NCI-H1436 (cell line): ENCODE measurements at regions not wholly inside any gene's neighbourhood (a gene's known extent, or its start where the extent isn't known, plus 50 kb on each side); places are given as distances from the start of the nearest gene placed in this dataset.
A peak's percentile ranks its signal among the peaks of the same experiment; 100 is the strongest.
"Not testable (repeated sequence)": the region's sequence is repeated elsewhere in the genome, so short reads cannot be mapped to it uniquely, and the experiment has no call there.

Experiments used
- DNase-seq: peaks from one replicate; lab custom pipeline; 2025; lab: John Stamatoyannopoulos, UW

- DNase-seq = peak; percentile 45
Measured at GRCh38 chr22:19641254-19641982, 72.9 kb upstream of the SEPTIN5 start.

GRCh38 chr22:19641983-19642451 lies 72.3 kb upstream of the SEPTIN5 start:
- no peak for DNase-seq

GRCh38 chr22:19643448-19644313 lies 70.6 kb upstream of the SEPTIN5 start:
- no peak for DNase-seq

GRCh38 chr22:19644314-19645223 lies 69.7 kb upstream of the SEPTIN5 start:
- no peak for DNase-seq

GRCh38 chr22:19645391-19645790 lies 68.9 kb upstream of the SEPTIN5 start:
- DNase-seq = no peak

- no peak for DNase-seq
Measured at GRCh38 chr22:19645905-19646304, 68.4 kb upstream of the SEPTIN5 start.

- no peak for DNase-seq
Measured at GRCh38 chr22:19646383-19646782, 67.9 kb upstream of the SEPTIN5 start.

- no peak for DNase-seq
Measured at GRCh38 chr22:19648419-19648929, 65.8 kb upstream of the SEPTIN5 start.

GRCh38 chr22:19652316-19652715 lies 62.0 kb upstream of the SEPTIN5 start:
- no peak for DNase-seq

GRCh38 chr22:19654338-19654987 lies 59.8 kb upstream of the SEPTIN5 start:
- no peak for DNase-seq

- no peak for DNase-seq
Measured at GRCh38 chr22:19655399-19655798, 58.9 kb upstream of the SEPTIN5 start.

- no peak for DNase-seq
Measured at GRCh38 chr22:19656541-19657251, 57.6 kb upstream of the SEPTIN5 start.

GRCh38 chr22:19657252-19658056 lies 56.8 kb upstream of the SEPTIN5 start:
- no peak for DNase-seq

GRCh38 chr22:19658057-19658966 lies 56.0 kb upstream of the SEPTIN5 start:
- DNase-seq = no peak

- DNase-seq = no peak
Measured at GRCh38 chr22:19658967-19659804, 55.1 kb upstream of the SEPTIN5 start.

GRCh38 chr22:19659805-19660345 lies 54.4 kb upstream of the SEPTIN5 start:
- DNase-seq = no peak

GRCh38 chr22:19660583-19660982 lies 53.7 kb upstream of the SEPTIN5 start:
- not testable (repeated sequence) for DNase-seq
